Cardiac fibroblast (primary cell): ENCODE measurements at regions not wholly inside any gene's neighbourhood (a gene's known extent, or its start where the extent isn't known, plus 50 kb on each side); places are given as distances from the start of the nearest gene placed in this dataset.
"Not testable (repeated sequence)": the region's sequence is repeated elsewhere in the genome, so short reads cannot be mapped to it uniquely, and the experiment has no call there.

Experiments used
- DNase-seq, 2 donors: peaks; one replicate each; pipeline versions ENCODE4 v3.0.0 to v3.0.0-alpha.2; 2010; ENCODE audit warnings: low read depth in 2 of 2
- H3K4me3 ChIP-seq, 2 donors: replicated peaks in 1 of 2; 1 replicate in 1 of 2; 2 replicates in 1 of 2; pipeline ENCODE4 v1.5.1; 2011; ENCODE audit warnings: low read depth in 2 of 2, low read length in 2 of 2, mild to moderate bottlenecking in 2 of 2, moderate library complexity in 1 of 2
- TF ChIP-seq, protein P1 (sequence below): IDR thresholded peaks from one replicate; pipeline ENCODE4 v1.5.1; 2011; ENCODE audit warnings: low read depth, mild to moderate bottlenecking, low read length, inconsistent platforms

- not testable (repeated sequence) for H3K4me3 ChIP-seq, DNase-seq
Measured at GRCh38 chr1:147348592-147348991, 106.1 kb downstream of the CHD1L start.

- no peak for DNase-seq
- no peak overlapping the region for H3K4me3 ChIP-seq
- TF ChIP-seq, protein P1, sequence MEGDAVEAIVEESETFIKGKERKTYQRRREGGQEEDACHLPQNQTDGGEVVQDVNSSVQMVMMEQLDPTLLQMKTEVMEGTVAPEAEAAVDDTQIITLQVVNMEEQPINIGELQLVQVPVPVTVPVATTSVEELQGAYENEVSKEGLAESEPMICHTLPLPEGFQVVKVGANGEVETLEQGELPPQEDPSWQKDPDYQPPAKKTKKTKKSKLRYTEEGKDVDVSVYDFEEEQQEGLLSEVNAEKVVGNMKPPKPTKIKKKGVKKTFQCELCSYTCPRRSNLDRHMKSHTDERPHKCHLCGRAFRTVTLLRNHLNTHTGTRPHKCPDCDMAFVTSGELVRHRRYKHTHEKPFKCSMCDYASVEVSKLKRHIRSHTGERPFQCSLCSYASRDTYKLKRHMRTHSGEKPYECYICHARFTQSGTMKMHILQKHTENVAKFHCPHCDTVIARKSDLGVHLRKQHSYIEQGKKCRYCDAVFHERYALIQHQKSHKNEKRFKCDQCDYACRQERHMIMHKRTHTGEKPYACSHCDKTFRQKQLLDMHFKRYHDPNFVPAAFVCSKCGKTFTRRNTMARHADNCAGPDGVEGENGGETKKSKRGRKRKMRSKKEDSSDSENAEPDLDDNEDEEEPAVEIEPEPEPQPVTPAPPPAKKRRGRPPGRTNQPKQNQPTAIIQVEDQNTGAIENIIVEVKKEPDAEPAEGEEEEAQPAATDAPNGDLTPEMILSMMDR: no peak
Measured at GRCh38 chr1:147349533-147349932, 107.0 kb downstream of the CHD1L start.

DNA sequence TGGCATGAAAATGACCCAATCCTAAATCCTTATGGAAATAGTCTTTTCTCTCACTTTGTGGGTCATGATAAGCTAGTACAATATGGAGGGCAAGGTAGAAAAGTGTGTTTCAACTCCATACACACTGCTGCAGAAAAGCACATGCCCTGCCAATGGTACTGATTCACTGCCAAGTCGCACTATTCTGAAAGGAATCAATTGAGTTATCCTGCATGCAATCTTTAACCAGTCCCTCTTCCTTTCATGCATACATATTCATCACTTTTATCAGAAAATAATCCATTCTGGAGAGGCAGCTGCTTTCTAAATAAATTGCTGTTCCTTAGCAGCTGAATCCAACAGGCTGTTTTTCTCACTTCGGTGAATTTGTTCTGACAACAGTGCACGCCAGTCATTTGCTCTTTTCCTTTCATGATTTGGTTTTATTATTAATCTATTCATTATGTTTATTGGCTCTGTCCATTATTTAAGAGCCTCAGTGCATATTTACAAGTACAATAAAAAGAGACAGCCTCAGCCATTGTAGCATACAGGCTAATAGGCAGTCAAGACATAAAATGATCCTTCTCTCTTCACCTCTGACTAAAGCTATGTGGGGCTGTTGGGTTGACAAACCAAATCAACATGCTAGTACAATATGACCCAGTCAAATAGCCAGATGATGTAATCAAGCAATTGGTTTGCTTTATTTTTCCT is 108.8 kb downstream of the CHD1L start:
- H3K4me3 ChIP-seq: no peak overlapping the region
- DNase-seq: no peak
- TF ChIP-seq, protein P1: no peak

DNA sequence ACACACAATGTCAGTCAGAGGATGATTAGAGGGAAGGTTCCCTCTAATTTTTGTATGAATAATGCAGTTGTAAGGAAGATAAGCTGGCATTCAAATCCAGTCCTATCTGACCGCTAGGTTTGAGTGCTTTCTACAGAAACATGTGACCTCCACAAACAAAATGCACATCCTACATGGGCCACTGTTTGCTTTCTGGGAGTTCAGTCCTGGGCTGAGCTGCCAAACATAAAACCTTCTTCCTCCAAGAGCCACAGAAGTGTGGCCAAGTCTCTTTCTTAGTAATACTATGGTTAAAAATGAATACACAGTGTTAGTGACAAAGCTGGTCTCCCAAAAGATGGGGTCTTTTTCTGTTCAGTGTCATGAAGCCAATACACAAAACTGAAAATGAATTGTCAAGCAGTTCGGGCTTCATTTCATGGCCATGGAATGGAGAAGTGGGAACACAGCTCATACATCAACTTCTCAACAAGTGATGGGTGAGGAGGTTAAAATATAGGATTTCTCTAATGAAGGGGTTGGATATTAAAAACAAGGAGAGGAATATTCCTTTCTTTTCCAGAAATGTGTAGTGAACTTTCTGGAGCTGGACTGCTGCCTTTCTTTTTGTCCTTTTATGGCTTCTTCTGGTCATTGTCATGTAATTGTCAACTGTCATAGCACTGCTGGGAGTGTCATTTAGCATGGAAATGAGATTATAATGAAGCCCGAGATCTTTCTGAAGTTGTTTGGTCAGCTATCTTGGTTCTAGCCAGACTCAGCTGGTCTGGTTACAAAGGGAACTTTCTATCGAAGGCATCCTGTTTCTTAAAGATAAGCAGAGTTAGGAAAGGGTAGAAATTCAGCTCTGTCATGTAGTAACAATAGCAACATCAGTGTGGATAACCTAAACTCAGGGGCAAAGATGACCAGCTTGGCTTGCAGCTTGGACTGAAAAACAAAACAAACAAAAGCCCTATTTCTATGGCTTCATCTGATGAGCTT is 135.1 kb downstream of the CHD1L start:
- TF ChIP-seq, protein P1: no peak
- DNase-seq: no peak
- no peak overlapping the region for H3K4me3 ChIP-seq

DNA sequence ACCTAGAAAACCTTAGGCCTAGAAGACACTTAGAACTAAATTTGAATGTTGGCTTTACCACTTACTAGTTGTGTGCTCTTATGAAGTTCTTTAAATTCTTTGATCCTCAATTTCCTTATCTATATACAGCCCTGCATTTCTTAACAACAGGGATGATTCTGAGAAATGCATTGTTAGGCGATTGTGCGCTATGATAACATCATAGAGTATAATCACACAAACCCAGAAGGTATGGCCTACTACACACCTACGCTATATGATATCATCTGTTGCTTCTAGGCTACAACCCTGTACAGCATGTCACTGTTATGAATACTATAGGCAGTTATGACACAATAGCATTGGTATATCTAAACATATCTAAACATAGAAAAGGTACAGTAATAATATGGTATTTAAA is 137.4 kb downstream of the CHD1L start:
- TF ChIP-seq, protein P1: no peak
- no peak overlapping the region for H3K4me3 ChIP-seq
- DNase-seq: no peak

DNA sequence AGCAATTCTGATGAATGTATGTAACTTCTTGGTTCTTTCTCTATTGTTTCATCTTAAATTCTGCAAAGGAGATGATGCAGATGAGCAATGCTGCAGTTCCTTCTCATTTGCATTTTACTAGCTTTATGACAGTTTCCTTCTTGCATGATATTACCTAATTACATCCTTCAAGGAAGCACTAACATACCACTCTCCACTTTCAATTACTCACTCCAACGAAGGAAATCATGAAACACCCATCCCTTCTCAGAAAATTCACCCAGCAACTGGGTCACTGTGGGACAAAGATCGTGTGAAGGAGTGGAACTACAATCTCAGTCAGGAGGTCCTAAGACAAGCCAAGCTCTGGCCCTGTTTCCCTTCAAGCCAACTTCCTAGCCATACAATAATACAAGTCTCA is 142.3 kb downstream of the CHD1L start:
- no peak for DNase-seq
- no peak overlapping the region for H3K4me3 ChIP-seq
- TF ChIP-seq, protein P1: no peak

- TF ChIP-seq, protein P1: no peak
- no peak overlapping the region for H3K4me3 ChIP-seq
- no peak for DNase-seq
Measured at GRCh38 chr1:147388969-147389368, 146.5 kb downstream of the CHD1L start.
